Suppressor macrophage (primary cell): ENCODE measurements at regions not wholly inside any gene's neighbourhood (a gene's known extent, or its start where the extent isn't known, plus 50 kb on each side); places are given as distances from the start of the nearest gene placed in this dataset.

Source experiments
- DNase-seq, 4 experiments: peaks; one replicate each; pipeline ENCODE4 v3.0.0-alpha.2; 2020 to 2022

- no peak for DNase-seq
Observed at GRCh38 chrY:15689994-15690393, 1165.7 kb downstream of the NLGN4Y start.

GRCh38 chrY:15702131-15702530 is 1177.8 kb downstream of the NLGN4Y start:
- no peak for DNase-seq

GRCh38 chrY:15704906-15705305 is 1180.6 kb downstream of the NLGN4Y start:
- no peak for DNase-seq

- no peak for DNase-seq
Observed at GRCh38 chrY:15749533-15750433, 1225.5 kb downstream of the NLGN4Y start.

- DNase-seq = no peak
Observed at GRCh38 chrY:15751001-15751400, 1226.7 kb downstream of the NLGN4Y start.

GRCh38 chrY:15756266-15756665 is 1231.9 kb downstream of the NLGN4Y start:
- DNase-seq = no peak

GRCh38 chrY:15773579-15773978 is 1249.2 kb downstream of the NLGN4Y start:
- no peak for DNase-seq

- DNase-seq = no peak
Observed at GRCh38 chrY:15775880-15776279, 1251.6 kb downstream of the NLGN4Y start.

- no peak for DNase-seq
Observed at GRCh38 chrY:15779891-15780290, 1255.6 kb downstream of the NLGN4Y start.

- no peak for DNase-seq
Observed at GRCh38 chrY:15800021-15800420, 1275.7 kb downstream of the NLGN4Y start.

GRCh38 chrY:15805985-15806384 is 1281.7 kb downstream of the NLGN4Y start:
- no peak for DNase-seq

- no peak for DNase-seq
Observed at GRCh38 chrY:15814241-15814640, 1289.9 kb downstream of the NLGN4Y start.
